ENCODE measurements at regions not wholly inside any gene's neighbourhood (a gene's known extent, or its start where the extent isn't known, plus 50 kb on each side); places are given as distances from the start of the nearest gene placed in this dataset.

- no peak for TF ChIP-seq CTCF (IDR thresholded peaks at IDR 0.05; ENCODE audit: insufficient read depth, missing control alignments)
- no peak for FAIRE-seq
- DNase-seq (ENCODE audit: insufficient read length, low spot score): no peak
Measured at GRCh38 chr1:68745011-68745410, 248.1 kb upstream of the DEPDC1 start.

DNA sequence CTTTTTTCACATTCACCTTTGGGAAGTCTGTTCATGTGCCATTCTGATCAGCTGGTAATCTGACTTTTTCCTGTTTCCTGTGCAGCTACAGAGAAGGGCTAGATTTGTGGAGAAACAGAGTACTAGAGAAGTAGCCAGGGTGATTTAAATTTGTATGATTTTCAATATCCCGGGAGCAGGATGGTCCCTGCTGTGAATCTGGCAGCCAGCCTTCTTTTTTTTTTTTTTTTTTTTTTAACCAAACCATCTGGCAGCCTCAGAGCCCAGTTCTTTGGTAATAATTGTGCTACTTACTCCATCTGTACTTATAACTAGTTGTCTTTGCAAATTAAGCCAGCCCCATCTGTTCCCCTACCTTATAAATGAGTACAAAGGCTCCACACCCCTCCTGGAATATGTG, 248.6 kb upstream of the DEPDC1 start:
- DNase-seq (ENCODE audit: insufficient read length, low spot score) (no peak), FAIRE-seq (no peak)
- no peak for TF ChIP-seq CTCF (IDR thresholded peaks at IDR 0.05; ENCODE audit: insufficient read depth, missing control alignments)

DNA sequence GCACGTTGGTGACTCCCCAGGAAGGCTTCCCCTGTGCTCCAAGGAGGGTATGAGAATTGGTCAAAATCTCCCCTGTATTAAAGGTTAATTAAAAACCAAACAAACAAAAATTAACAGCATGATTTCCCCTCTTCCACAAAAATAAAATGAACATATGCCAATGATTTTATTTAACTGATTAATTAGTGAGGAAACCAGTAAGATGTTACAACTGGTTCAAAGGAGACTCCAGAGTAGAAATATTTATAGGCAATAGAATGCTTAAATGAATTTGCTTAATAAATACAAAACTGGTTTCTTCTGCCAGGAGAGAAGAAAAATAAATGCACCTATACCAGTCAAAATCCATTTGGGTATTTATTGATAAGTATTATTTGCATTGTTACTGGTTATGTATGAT, 249.5 kb upstream of the DEPDC1 start:
- DNase-seq (ENCODE audit: insufficient read length, low spot score) (no peak), FAIRE-seq (no peak)
- TF ChIP-seq CTCF (IDR thresholded peaks at IDR 0.05; ENCODE audit: insufficient read depth, missing control alignments): no peak

- FAIRE-seq: no peak
- no peak for TF ChIP-seq CTCF (IDR thresholded peaks at IDR 0.05; ENCODE audit: insufficient read depth, missing control alignments)
- no peak for DNase-seq (ENCODE audit: insufficient read length, low spot score)
Measured at GRCh38 chr1:68751723-68752122, 254.8 kb upstream of the DEPDC1 start.

GRCh38 chr1:68758666-68759209, 261.9 kb upstream of the DEPDC1 start:
- DNase-seq (ENCODE audit: insufficient read length, low spot score): no peak
- no peak for TF ChIP-seq CTCF (IDR thresholded peaks at IDR 0.05; ENCODE audit: insufficient read depth, missing control alignments)
- FAIRE-seq: no peak

DNA sequence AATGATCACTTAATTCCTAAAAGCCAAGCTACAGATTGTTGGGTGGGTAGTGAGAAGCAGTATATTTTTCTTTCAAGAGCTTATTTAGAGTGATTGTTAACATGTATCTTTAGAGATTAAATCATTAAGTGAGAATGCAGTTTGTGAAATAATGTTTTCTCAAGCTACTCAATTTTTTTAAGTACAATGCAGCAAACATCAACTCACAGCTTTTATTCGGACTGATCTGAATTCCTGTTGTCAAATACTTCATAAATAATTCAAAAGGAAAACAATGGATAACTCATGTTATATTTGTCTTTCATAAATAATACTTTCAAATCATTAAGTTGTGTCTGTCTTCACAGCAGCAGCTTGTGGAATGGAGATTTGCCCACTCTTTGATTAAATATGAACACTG, 271.1 kb upstream of the DEPDC1 start:
- FAIRE-seq (no peak), DNase-seq (ENCODE audit: insufficient read length, low spot score) (no peak)
- TF ChIP-seq CTCF (IDR thresholded peaks at IDR 0.05; ENCODE audit: insufficient read depth, missing control alignments): no peak

- no peak for TF ChIP-seq CTCF (IDR thresholded peaks at IDR 0.05; ENCODE audit: insufficient read depth, missing control alignments)
- DNase-seq (ENCODE audit: insufficient read length, low spot score) (no peak), FAIRE-seq (no peak)
Measured at GRCh38 chr1:68770817-68771216, 273.9 kb upstream of the DEPDC1 start.

Data from D721Med (cell line).